ENCODE measurements at regions not wholly inside any gene's neighbourhood (a gene's known extent, or its start where the extent isn't known, plus 50 kb on each side); places are given as distances from the start of the nearest gene placed in this dataset.

DNA sequence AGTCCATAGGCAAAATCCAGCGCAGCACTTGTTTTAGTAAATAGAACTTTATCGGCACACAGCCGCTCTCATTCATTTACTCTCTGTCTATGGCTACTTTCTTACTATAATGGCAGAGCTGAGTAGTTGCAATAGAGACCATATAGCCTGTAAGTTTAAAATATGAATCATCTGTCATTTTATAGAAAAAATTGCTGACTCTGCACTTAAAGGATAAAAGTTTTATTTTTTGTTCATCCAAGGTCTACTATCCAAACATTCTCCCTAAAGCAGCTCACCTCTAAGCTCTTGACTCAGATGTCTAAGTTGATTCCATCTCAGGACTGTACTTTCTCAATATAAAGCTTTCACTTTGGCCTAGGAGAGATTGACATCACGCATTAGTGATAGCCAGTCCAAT, 825.7 kb downstream of the OLFM4 start:
- H2BK20ac ChIP-seq (ENCODE audit: low read length): no peak overlapping the region
- H2AFZ ChIP-seq (ENCODE audit: low read length): no peak overlapping the region
- H2AK5ac ChIP-seq (ENCODE audit: low read depth, low read length): no peak overlapping the region
- no peaks in the 10 kb centered on the region for H3K36me3 ChIP-seq (ENCODE audit: control insufficient read depth in 2 of 4, insufficient read depth in 4 of 4, low read length in 3 of 4)
- no peak overlapping the region for H3K4me2 ChIP-seq (ENCODE audit: insufficient read depth in 1 of 2, low read depth in 2 of 2, low read length in 2 of 2)
- H3K9me3 ChIP-seq (ENCODE audit: insufficient read depth in 2 of 2, low read depth in 1 of 2, low read length in 1 of 2): no peaks in the 10 kb centered on the region
- no peak overlapping the region for H2BK120ac ChIP-seq (replicated peaks; ENCODE audit: low read depth, low read length)
- no peak overlapping the region for H3K18ac ChIP-seq (ENCODE audit: extremely low read depth, low read length)
- TF ChIP-seq RBBP5 (IDR thresholded peaks at IDR 0.05; ENCODE audit: borderline replicate concordance, low read depth, low read length): no peak
- TF ChIP-seq MAFK (IDR thresholded peaks at IDR 0.05; ENCODE audit: low read depth, low read length): peak; percentile 94
- DNase-seq (ENCODE audit: low read depth in 1 of 2, low spot score in 2 of 2) (no peak), FAIRE-seq (no peak)
- no peaks in the 10 kb centered on the region for H4K20me1 ChIP-seq (replicated peaks in 1 of 2; ENCODE audit: control insufficient read depth in 1 of 2, insufficient read depth in 2 of 2, low read length in 2 of 2)
- H3K4ac ChIP-seq (replicated peaks; ENCODE audit: insufficient read length, low read depth, low read length): no peak overlapping the region
- H3K9ac ChIP-seq (replicated peaks in 1 of 4; ENCODE audit: extremely low read depth in 1 of 4, low read depth in 3 of 4, low read length in 3 of 4): no peak overlapping the region
- no peak overlapping the region for H3K4me3 ChIP-seq (ENCODE audit: extremely low read depth in 1 of 4, insufficient read depth in 2 of 4, low read depth in 3 of 4, low read length in 4 of 4)
- POLR2A ChIA-PET (ENCODE audit: partially characterized antibody): no interaction called here
- no peak overlapping the region for H3K23ac ChIP-seq (ENCODE audit: insufficient read length)
- CTCF ChIA-PET (ENCODE audit: partially characterized antibody): interaction anchor here (1.5 kb wide), 1 partner anchor 72 kb away, joined by 3 read pairs; no protein-coding TSS in a partner anchor
- H3K27me3 ChIP-seq (replicated peaks in 1 of 4; ENCODE audit: control insufficient read depth in 3 of 4, extremely low read depth in 1 of 4, insufficient read depth in 3 of 4, low read length in 3 of 4): no peaks in the 10 kb centered on the region
- H3K56ac ChIP-seq (replicated peaks; ENCODE audit: insufficient read length, low read depth, low read length): no peak overlapping the region
- no peak overlapping the region for H4K8ac ChIP-seq (ENCODE audit: extremely low read depth, insufficient read depth, low read length)
- H3K27ac ChIP-seq (ENCODE audit: low read depth, low read length): no peak overlapping the region
- H2BK12ac ChIP-seq (ENCODE audit: low read depth, low read length): no peak overlapping the region
- no peak overlapping the region for H2BK15ac ChIP-seq (ENCODE audit: low read length)
- H3K14ac ChIP-seq (ENCODE audit: insufficient read length): no peak overlapping the region
- no peak overlapping the region for H4K5ac ChIP-seq (ENCODE audit: insufficient read length, low read depth, low read length)
- H3K79me2 ChIP-seq (ENCODE audit: control insufficient read depth in 1 of 2, insufficient read depth in 2 of 2, low read length in 2 of 2): no peaks in the 10 kb centered on the region
- WGBS, 2 experiments (ENCODE audit: extremely low coverage in 1 of 2, insufficient coverage in 1 of 2, insufficient read length in 1 of 2, insufficient replicate concordance in 2 of 2, low coverage in 1 of 2, low lambda C conversion rate in 2 of 2, missing lambda C conversion rate in 1 of 2): 90% methylated on average over 4 of the region's 4 CpGs; no CpG with 5 or more reads in 1 of the 2 experiments
- H3K23me2 ChIP-seq (ENCODE audit: low read depth, low read length): no peaks in the 10 kb centered on the region
- H3K79me1 ChIP-seq (ENCODE audit: low read depth, low read length): no peaks in the 10 kb centered on the region
- no peak overlapping the region for H2BK5ac ChIP-seq (ENCODE audit: low read depth, low read length)
- H4K91ac ChIP-seq (replicated peaks; ENCODE audit: insufficient read length, low read length): no peak overlapping the region
- H3K4me1 ChIP-seq (replicated peaks in 1 of 4; ENCODE audit: control insufficient read depth in 3 of 4, insufficient read depth in 4 of 4, low read length in 3 of 4): no peaks in the 10 kb centered on the region
